ENCODE measurements at regions not wholly inside any gene's neighbourhood (a gene's known extent, or its start where the extent isn't known, plus 50 kb on each side); places are given as distances from the start of the nearest gene placed in this dataset.

DNA sequence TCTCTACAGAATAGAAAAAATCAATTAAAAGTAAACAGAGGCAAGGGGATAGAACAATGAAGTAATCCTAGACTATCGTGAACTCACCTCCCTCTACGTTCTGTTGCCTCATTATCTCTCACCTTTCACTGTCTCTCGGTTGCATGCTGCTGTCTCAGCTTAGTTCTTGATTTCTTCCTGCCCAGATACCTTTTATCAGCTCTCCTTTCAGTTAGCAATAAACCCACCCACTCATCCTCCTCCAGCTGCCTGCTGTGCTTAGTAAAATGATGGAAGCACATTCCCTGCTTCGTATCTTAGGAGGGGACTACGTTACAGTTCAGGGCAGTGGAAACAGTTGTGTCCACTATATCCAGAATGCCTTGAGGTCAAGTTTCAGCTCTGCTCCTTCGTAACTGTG, 1709.5 kb upstream of the AGA start:
- no peaks in the 10 kb centered on the region for H3K4me1 Mint-ChIP-seq (ENCODE audit: low read depth, unreplicated experiment)
- H3K9me3 Mint-ChIP-seq (ENCODE audit: unreplicated experiment), result no peaks in the 10 kb centered on the region
- FAIRE-seq (no peak), DNase-seq (ENCODE audit: low read depth) (no peak)
- H4K20me1 ChIP-seq (ENCODE audit: insufficient read depth, low read length), result no peaks in the 10 kb centered on the region
- H3K27ac Mint-ChIP-seq (ENCODE audit: unreplicated experiment), result peak overlapping the region; percentile 23
- no peak overlapping the region for H3K4me2 ChIP-seq (ENCODE audit: low read length)
- TF ChIP-seq, protein P1, sequence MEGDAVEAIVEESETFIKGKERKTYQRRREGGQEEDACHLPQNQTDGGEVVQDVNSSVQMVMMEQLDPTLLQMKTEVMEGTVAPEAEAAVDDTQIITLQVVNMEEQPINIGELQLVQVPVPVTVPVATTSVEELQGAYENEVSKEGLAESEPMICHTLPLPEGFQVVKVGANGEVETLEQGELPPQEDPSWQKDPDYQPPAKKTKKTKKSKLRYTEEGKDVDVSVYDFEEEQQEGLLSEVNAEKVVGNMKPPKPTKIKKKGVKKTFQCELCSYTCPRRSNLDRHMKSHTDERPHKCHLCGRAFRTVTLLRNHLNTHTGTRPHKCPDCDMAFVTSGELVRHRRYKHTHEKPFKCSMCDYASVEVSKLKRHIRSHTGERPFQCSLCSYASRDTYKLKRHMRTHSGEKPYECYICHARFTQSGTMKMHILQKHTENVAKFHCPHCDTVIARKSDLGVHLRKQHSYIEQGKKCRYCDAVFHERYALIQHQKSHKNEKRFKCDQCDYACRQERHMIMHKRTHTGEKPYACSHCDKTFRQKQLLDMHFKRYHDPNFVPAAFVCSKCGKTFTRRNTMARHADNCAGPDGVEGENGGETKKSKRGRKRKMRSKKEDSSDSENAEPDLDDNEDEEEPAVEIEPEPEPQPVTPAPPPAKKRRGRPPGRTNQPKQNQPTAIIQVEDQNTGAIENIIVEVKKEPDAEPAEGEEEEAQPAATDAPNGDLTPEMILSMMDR (IDR thresholded peaks at IDR 0.05; ENCODE audit: insufficient read depth, low read depth, low read length), result no peak
- TF ChIP-seq EZH2 (IDR thresholded peaks at IDR 0.05; ENCODE audit: insufficient read depth, low read length), result no peak
- no peaks in the 10 kb centered on the region for H3K36me3 ChIP-seq (ENCODE audit: insufficient read depth, low read length)
- H3K9ac ChIP-seq (ENCODE audit: low read length), result no peak overlapping the region
- no peak overlapping the region for H3K27ac ChIP-seq (ENCODE audit: low read depth, low read length)
- H3K27me3 Mint-ChIP-seq (ENCODE audit: low read depth, unreplicated experiment), result no peaks in the 10 kb centered on the region
- no peaks in the 10 kb centered on the region for H3K9me3 ChIP-seq (ENCODE audit: insufficient read depth, low read depth, low read length)
- no peaks in the 10 kb centered on the region for H3K79me2 ChIP-seq (ENCODE audit: insufficient read depth, low read length)
- no peaks in the 10 kb centered on the region for H3K27me3 ChIP-seq (ENCODE audit: insufficient read depth, low read length)
- no peak overlapping the region for H2AFZ ChIP-seq (ENCODE audit: low read depth, low read length)
- H3K36me3 Mint-ChIP-seq (ENCODE audit: low read depth, unreplicated experiment), result no peaks in the 10 kb centered on the region
- no peaks in the 10 kb centered on the region for H3K4me1 ChIP-seq (ENCODE audit: insufficient read depth, low read length)
- no peak overlapping the region for H3K4me3 Mint-ChIP-seq (ENCODE audit: unreplicated experiment)
- no peak overlapping the region for H3K4me3 ChIP-seq (ENCODE audit: insufficient read depth, low read depth, low read length)

GRCh38 chr4:179163147-179163546, 1720.9 kb upstream of the AGA start:
- Mint-ChIP-seq H3K4me3 (ENCODE audit: unreplicated experiment) (no peak overlapping the region), H3K9me3 (ENCODE audit: unreplicated experiment) (no peaks in the 10 kb centered on the region)
- FAIRE-seq, result no peak

More at GRCh38 chr4:179163147-179163546, 1720.9 kb upstream of the AGA start:
- DNase-seq (ENCODE audit: low read depth), result no peak
- Histone ChIP-seq H3K79me2 (ENCODE audit: insufficient read depth, low read length) (no peaks in the 10 kb centered on the region), H3K4me2 (ENCODE audit: low read length) (no peak overlapping the region), H2AFZ (ENCODE audit: low read depth, low read length) (no peak overlapping the region), H3K4me1 (ENCODE audit: insufficient read depth, low read length) (no peaks in the 10 kb centered on the region), H3K4me3 (ENCODE audit: insufficient read depth, low read depth, low read length) (no peak overlapping the region), H3K36me3 (ENCODE audit: insufficient read depth, low read length) (no peaks in the 10 kb centered on the region), H3K27me3 (ENCODE audit: insufficient read depth, low read length) (no peaks in the 10 kb centered on the region), H3K9me3 (ENCODE audit: insufficient read depth, low read depth, low read length) (no peaks in the 10 kb centered on the region), H4K20me1 (ENCODE audit: insufficient read depth, low read length) (no peaks in the 10 kb centered on the region), H3K9ac (ENCODE audit: low read length) (no peak overlapping the region), H3K27ac (ENCODE audit: low read depth, low read length) (no peak overlapping the region)
- Mint-ChIP-seq H3K36me3 (ENCODE audit: low read depth, unreplicated experiment) (peaks cover 1% of the 10 kb centered on the region), H3K27me3 (ENCODE audit: low read depth, unreplicated experiment) (peaks cover 16% of the 10 kb centered on the region), H3K27ac (ENCODE audit: unreplicated experiment) (no peak overlapping the region), H3K4me1 (ENCODE audit: low read depth, unreplicated experiment) (no peaks in the 10 kb centered on the region)
- TF ChIP-seq, protein P1 (IDR thresholded peaks at IDR 0.05; ENCODE audit: insufficient read depth, low read depth, low read length), result no peak
- TF ChIP-seq EZH2 (IDR thresholded peaks at IDR 0.05; ENCODE audit: insufficient read depth, low read length), result no peak
